ENCODE measurements at regions not wholly inside any gene's neighbourhood (a gene's known extent, or its start where the extent isn't known, plus 50 kb on each side); places are given as distances from the start of the nearest gene placed in this dataset.

DNA sequence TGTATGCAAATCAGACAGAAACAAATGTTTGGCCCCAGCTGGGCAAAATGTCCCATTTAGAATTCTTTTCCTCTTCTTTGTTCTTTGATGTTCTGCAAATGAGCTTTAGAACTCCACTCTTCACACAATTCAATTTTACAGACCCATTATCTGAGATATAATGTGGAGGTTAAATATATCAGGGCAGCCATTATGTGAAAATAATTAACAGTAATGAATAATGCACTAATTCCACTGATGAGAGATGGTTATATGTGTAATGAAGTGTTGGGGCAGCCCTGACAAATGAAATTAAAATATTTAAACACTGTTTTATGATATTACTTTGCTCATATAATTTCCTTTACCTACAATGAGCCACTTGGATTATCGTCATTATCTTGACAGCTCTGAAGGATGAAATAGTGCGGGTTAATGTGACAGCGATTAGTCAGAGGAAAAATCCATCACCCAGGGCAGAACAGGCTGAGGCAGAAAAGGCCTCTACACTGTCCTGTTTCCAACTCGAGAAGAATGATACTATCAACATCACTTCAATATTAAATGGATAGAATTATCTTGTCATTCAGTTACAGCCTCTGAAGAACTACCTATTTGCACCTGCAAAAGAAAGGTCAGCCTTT lies 321.1 kb downstream of the RBM26 start:
- no peak overlapping the region for H3K4me2 ChIP-seq (ENCODE audit: low read depth, low read length)
- no peaks in the 10 kb centered on the region for H3K27me3 ChIP-seq (ENCODE audit: control insufficient read depth in 1 of 2, insufficient read depth in 2 of 2, low read length in 2 of 2)
- in situ Hi-C loops (cut with HindIII; ENCODE audit: extremely low pct_ligation_motif_present, low pct_unique_long_range_greater_than_20kb) (no loop called here), intact Hi-C loops (cut with micrococcal nuclease; ENCODE audit: unreplicated experiment) (no loop called here)
- ATAC-seq (no peak), DNase-seq (ENCODE audit: low spot score) (no peak), FAIRE-seq (no peak)
- TF ChIP-seq NR3C1 (CRISPR knock-in tag; IDR thresholded peaks at IDR 0.05) (no peak), ZNF557 (CRISPR knock-in tag; IDR thresholded peaks at IDR 0.05) (no peak), JUNB (CRISPR knock-in tag; IDR thresholded peaks at IDR 0.05; ENCODE audit: borderline replicate concordance) (no peak), ARNT (IDR thresholded peaks at IDR 0.05) (no peak), TMF1 (CRISPR knock-in tag; IDR thresholded peaks at IDR 0.05; ENCODE audit: low read depth) (no peak), ZNF556 (CRISPR knock-in tag; IDR thresholded peaks at IDR 0.05; ENCODE audit: borderline replicate concordance) (no peak), ZNF12 (CRISPR knock-in tag; IDR thresholded peaks at IDR 0.05) (no peak), DPF2 (CRISPR knock-in tag; IDR thresholded peaks at IDR 0.05; ENCODE audit: borderline replicate concordance, low read depth) (no peak)
- TF ChIP-seq, protein P1, sequence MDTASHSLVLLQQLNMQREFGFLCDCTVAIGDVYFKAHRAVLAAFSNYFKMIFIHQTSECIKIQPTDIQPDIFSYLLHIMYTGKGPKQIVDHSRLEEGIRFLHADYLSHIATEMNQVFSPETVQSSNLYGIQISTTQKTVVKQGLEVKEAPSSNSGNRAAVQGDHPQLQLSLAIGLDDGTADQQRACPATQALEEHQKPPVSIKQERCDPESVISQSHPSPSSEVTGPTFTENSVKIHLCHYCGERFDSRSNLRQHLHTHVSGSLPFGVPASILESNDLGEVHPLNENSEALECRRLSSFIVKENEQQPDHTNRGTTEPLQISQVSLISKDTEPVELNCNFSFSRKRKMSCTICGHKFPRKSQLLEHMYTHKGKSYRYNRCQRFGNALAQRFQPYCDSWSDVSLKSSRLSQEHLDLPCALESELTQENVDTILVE (CRISPR knock-in tag; IDR thresholded peaks at IDR 0.05): no peak
- TF ChIP-seq, protein P2, sequence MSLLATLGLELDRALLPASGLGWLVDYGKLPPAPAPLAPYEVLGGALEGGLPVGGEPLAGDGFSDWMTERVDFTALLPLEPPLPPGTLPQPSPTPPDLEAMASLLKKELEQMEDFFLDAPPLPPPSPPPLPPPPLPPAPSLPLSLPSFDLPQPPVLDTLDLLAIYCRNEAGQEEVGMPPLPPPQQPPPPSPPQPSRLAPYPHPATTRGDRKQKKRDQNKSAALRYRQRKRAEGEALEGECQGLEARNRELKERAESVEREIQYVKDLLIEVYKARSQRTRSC (CRISPR knock-in tag; IDR thresholded peaks at IDR 0.05; ENCODE audit: low read depth): no peak
- WGBS (ENCODE audit: low lambda C conversion rate): 47% methylated on average over 4 of the region's 4 CpGs
- no peaks in the 10 kb centered on the region for H3K4me1 ChIP-seq (ENCODE audit: insufficient read depth, low read length)
- H4K20me1 ChIP-seq (ENCODE audit: insufficient read depth, low read length): no peaks in the 10 kb centered on the region
- POLR2A ChIA-PET: no interaction called here
- no peaks in the 10 kb centered on the region for H3K36me3 ChIP-seq (replicated peaks in 1 of 2; ENCODE audit: control insufficient read depth in 1 of 2, insufficient read depth in 2 of 2, low read length in 2 of 2)
- BruUV-seq (replicated peaks): no TSS peak
- H3K4me3 ChIP-seq (replicated peaks in 1 of 3; ENCODE audit: insufficient read depth in 1 of 3, low read depth in 2 of 3, low read length in 3 of 3): no peak overlapping the region
- no peaks in the 10 kb centered on the region for H3K79me2 ChIP-seq (ENCODE audit: insufficient read depth, low read length)
- CTCF ChIA-PET (ENCODE audit: low intra/inter-chr PET ratio, low total read pairs): no interaction called here
- H2AFZ ChIP-seq (ENCODE audit: low read length): no peak overlapping the region
- no peak overlapping the region for H3K27ac ChIP-seq (ENCODE audit: extremely low read length, insufficient read depth, low read length)
- H3K9me3 ChIP-seq (ENCODE audit: low read length): no peaks in the 10 kb centered on the region
- H3K9ac ChIP-seq (ENCODE audit: insufficient read depth, low read depth, low read length): no peak overlapping the region
